HFFc6 (cell line): ENCODE measurements at regions not wholly inside any gene's neighbourhood (a gene's known extent, or its start where the extent isn't known, plus 50 kb on each side); places are given as distances from the start of the nearest gene placed in this dataset.

Experiments
- DNase-seq: peaks from one replicate; pipeline ENCODE4 v3.0.0-alpha.2; 2018
- H3K27ac Mint-ChIP-seq: 2 replicates; pipeline ENCODE4 v1.8.0; 2020; ENCODE audit warnings: mild to moderate bottlenecking, mixed read lengths
- H3K27me3 Mint-ChIP-seq: 2 replicates; pipeline ENCODE4 v1.8.0; 2021; ENCODE audit warnings: mild to moderate bottlenecking, moderate library complexity, mixed read lengths; ENCODE audit not compliant: insufficient read depth
- H3K36me3 Mint-ChIP-seq: 2 replicates; pipeline ENCODE4 v1.8.0; 2021; ENCODE audit warnings: low read depth, mixed read lengths
- H3K4me1 Mint-ChIP-seq: 2 replicates; pipeline ENCODE4 v1.8.0; 2020; ENCODE audit warnings: low read depth, mixed read lengths
- H3K4me3 Mint-ChIP-seq: 2 replicates; pipeline ENCODE4 v1.8.0; 2020; ENCODE audit warnings: mild to moderate bottlenecking, moderate library complexity, mixed read lengths
- H3K9me3 Mint-ChIP-seq: 2 replicates; pipeline ENCODE4 v1.8.0; 2020; ENCODE audit warnings: mild to moderate bottlenecking, mixed read lengths
- TF ChIP-seq, protein P1 (sequence below): fragments of 200-600 bp; sonication (generic); IDR thresholded peaks from 2 replicates; pipeline ENCODE4 v1.5.0; 2021; ENCODE audit warnings: antibody characterized with exemption, mild to moderate bottlenecking

DNA sequence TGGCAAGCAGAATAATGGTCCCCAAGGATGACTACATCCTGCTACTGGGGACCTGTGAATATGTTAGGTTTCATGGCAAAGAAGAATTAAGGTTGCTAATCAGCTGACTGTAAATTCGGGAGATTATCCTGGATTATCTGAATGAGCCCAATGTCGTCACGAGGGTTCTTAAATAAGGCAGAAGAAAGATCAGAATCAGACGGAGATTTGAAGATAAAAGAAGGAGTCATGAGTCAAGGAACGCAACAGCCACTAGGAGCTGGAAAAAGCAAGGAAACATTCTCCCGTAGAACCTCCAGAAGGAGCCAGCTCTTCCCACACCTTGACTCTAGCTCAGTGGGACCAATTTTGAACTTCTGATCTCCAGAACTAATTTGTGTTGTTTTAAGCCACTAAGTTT lies 82.9 kb upstream of the APBB1IP start:
- Mint-ChIP-seq H3K36me3 (no peaks in the 10 kb centered on the region), H3K27ac (no peak overlapping the region), H3K27me3 (peaks cover 5% of the 10 kb centered on the region), H3K4me1 (no peaks in the 10 kb centered on the region; the same call in 1 of the 2 replicates), H3K4me3 (no peak overlapping the region), H3K9me3 (no peaks in the 10 kb centered on the region)
- DNase-seq, result no peak
- TF ChIP-seq, protein P1, sequence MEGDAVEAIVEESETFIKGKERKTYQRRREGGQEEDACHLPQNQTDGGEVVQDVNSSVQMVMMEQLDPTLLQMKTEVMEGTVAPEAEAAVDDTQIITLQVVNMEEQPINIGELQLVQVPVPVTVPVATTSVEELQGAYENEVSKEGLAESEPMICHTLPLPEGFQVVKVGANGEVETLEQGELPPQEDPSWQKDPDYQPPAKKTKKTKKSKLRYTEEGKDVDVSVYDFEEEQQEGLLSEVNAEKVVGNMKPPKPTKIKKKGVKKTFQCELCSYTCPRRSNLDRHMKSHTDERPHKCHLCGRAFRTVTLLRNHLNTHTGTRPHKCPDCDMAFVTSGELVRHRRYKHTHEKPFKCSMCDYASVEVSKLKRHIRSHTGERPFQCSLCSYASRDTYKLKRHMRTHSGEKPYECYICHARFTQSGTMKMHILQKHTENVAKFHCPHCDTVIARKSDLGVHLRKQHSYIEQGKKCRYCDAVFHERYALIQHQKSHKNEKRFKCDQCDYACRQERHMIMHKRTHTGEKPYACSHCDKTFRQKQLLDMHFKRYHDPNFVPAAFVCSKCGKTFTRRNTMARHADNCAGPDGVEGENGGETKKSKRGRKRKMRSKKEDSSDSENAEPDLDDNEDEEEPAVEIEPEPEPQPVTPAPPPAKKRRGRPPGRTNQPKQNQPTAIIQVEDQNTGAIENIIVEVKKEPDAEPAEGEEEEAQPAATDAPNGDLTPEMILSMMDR, result no peak

- no peak overlapping the region for H3K27ac Mint-ChIP-seq
- TF ChIP-seq, protein P1, result no peak
These were observed 80.9 kb upstream of the APBB1IP start for GRCh38 chr10:26357203-26357602.

DNA sequence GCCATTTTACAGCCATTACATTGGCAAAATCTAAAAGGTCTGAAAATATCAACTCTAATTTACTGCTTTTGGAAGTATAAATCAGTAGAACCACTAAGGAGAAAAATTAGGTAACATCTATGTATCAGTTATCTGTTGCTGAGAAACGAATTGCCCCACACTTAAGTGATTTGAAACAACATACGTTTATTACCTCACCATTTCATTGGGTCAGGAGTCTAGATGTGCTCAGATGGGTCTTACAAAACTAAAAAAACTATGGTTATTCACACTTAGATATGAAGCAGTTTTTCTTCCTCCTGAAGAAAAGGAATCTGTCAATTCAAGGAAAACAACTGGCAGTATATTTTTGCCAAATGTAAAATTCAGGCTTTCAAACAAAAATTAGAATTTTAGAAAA lies 80.1 kb upstream of the APBB1IP start:
- TF ChIP-seq, protein P1, result no peak
- Mint-ChIP-seq H3K27ac (no peak overlapping the region), H3K27me3 (peaks cover 5% of the 10 kb centered on the region), H3K4me3 (no peak overlapping the region), H3K4me1 (no peaks in the 10 kb centered on the region; the same call in 1 of the 2 replicates), H3K9me3 (no peaks in the 10 kb centered on the region), H3K36me3 (no peaks in the 10 kb centered on the region)
- no peak for DNase-seq

More at GRCh38 chr10:26357203-26357602, 80.9 kb upstream of the APBB1IP start:
- no peak overlapping the region for H3K4me3 Mint-ChIP-seq
- no peak for DNase-seq
- no peaks in the 10 kb centered on the region for H3K36me3 Mint-ChIP-seq
- peaks cover 5% of the 10 kb centered on the region for H3K27me3 Mint-ChIP-seq
- H3K4me1 Mint-ChIP-seq, result no peaks in the 10 kb centered on the region; the same call in 1 of the 2 replicates
- no peaks in the 10 kb centered on the region for H3K9me3 Mint-ChIP-seq

DNA sequence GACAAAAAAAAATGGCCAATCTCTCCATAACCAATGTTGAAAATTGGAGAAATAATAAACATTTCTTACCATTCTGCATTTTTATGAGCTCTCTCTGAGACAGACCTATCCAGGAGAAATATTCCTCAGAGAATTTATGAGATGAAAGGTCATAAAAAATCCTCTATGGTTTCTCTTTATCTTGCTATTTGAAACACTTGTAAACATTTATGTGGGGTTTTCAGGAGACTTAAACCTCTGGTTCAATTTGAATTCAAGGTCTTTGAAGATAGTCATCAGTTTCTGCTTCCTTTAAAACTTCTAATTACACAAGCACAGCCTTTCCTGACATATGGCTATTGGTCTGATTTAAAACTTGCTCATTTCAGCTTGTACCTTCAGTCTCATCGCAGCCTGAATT lies 78.5 kb upstream of the APBB1IP start:
- Mint-ChIP-seq H3K9me3 (no peaks in the 10 kb centered on the region), H3K27me3 (peaks cover 5% of the 10 kb centered on the region), H3K4me1 (no peaks in the 10 kb centered on the region), H3K27ac (no peak overlapping the region), H3K36me3 (no peaks in the 10 kb centered on the region), H3K4me3 (no peak overlapping the region)
- DNase-seq, result no peak
- TF ChIP-seq, protein P1, result no peak

DNA sequence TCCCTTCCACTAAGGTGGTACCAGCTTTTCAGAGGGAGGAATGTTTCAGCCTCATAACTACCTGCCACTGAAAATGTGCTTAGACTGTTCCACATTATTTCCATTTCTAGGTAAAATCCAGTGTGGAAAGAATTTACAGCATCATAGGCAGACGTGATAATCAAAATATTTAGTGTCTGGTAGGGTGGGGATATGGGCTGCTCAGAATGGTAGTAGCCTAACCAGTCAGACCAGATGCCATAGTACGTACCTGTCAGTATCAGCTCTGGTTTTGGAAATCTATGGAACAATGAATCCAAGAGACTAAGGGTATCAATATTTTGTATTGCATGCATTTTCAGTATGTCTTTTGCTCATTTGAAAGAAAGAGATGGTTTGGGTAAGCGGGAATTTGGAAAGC lies 76.8 kb upstream of the APBB1IP start:
- DNase-seq, result no peak
- Mint-ChIP-seq H3K27me3 (no peaks in the 10 kb centered on the region), H3K27ac (no peak overlapping the region), H3K36me3 (no peaks in the 10 kb centered on the region), H3K4me3 (no peak overlapping the region), H3K9me3 (no peaks in the 10 kb centered on the region), H3K4me1 (no peaks in the 10 kb centered on the region)
- TF ChIP-seq, protein P1, result no peak

DNA sequence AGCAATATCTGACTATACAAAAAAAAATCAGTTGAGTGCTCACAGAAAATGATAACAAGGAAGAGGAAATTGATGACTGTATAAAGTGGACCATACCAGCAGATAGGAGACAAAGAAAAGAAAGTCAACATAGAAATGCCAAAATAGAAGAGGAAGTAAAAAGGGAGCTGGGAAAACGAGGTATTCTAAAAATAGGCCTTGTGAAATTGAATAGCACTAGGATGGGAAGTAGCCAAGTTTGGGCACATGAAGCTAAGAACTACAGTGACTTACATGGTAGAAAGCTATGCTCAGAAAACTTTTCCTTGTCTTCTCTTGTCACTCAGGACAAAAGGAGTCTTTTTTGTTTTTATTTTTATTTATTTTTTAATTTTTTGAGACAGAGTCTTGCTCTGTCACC lies 76.2 kb upstream of the APBB1IP start:
- H3K27ac Mint-ChIP-seq, result no peak overlapping the region
- no peaks in the 10 kb centered on the region for H3K9me3 Mint-ChIP-seq
- H3K4me1 Mint-ChIP-seq, result no peaks in the 10 kb centered on the region
- H3K4me3 Mint-ChIP-seq, result no peak overlapping the region
- no peaks in the 10 kb centered on the region for H3K36me3 Mint-ChIP-seq
- no peak for DNase-seq
- TF ChIP-seq, protein P1, result no peak
- H3K27me3 Mint-ChIP-seq, result no peaks in the 10 kb centered on the region
